C4-2B (cell line): ENCODE measurements at regions not wholly inside any gene's neighbourhood (a gene's known extent, or its start where the extent isn't known, plus 50 kb on each side); places are given as distances from the start of the nearest gene placed in this dataset.

ENCODE experiments used
- ZFX ChIP-seq: fragments of 450-650 bp; IDR thresholded peaks from 2 replicates; pipeline ENCODE4 v1.6.1; 2017
- TF ChIP-seq, protein P1 (sequence below): fragments of 450-650 bp; conservative IDR thresholded peaks from 2 replicates; pipeline ENCODE4 v1.5.1; 2017; ENCODE audit warnings: mild to moderate bottlenecking

DNA sequence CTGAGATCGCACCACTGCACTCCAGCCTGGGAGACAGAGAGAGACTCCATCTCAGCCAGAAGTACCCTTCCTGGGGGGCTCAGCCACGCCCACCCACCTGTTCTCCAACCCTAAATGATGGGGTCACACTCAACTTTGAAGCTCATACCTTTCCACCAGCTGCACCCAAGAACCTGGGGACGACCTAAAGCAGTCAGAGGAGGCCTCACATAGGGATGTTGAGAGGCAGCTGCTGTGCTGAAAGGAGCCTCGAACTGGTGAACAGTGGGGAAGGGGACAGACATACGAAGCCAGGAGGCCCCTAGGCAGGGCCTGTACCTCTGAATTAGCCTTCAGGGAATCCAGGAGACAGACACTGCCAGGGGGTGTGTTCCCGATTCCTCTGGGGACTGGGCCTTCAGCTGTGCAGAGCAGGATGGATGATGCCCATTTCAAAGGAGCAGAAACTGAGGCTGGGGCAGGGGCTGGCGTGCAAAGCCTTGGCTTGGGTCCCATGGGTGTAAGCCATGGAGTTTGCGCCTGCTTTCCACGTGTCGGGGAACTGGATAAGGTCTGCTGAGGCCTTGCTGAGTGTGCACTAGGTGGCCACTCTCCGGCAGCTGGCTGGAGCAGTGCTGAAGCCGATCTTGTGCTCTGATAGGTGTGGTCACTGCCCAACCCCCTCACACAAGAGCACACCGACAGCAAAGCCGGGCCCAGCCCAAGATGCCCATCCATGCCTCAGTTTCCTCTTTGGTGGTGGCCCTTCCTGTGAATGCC is 130.8 kb downstream of the CPZ start:
- TF ChIP-seq, protein P1, sequence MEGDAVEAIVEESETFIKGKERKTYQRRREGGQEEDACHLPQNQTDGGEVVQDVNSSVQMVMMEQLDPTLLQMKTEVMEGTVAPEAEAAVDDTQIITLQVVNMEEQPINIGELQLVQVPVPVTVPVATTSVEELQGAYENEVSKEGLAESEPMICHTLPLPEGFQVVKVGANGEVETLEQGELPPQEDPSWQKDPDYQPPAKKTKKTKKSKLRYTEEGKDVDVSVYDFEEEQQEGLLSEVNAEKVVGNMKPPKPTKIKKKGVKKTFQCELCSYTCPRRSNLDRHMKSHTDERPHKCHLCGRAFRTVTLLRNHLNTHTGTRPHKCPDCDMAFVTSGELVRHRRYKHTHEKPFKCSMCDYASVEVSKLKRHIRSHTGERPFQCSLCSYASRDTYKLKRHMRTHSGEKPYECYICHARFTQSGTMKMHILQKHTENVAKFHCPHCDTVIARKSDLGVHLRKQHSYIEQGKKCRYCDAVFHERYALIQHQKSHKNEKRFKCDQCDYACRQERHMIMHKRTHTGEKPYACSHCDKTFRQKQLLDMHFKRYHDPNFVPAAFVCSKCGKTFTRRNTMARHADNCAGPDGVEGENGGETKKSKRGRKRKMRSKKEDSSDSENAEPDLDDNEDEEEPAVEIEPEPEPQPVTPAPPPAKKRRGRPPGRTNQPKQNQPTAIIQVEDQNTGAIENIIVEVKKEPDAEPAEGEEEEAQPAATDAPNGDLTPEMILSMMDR: no peak
- TF ChIP-seq ZFX: no peak
